ENCODE measurements at regions not wholly inside any gene's neighbourhood (a gene's known extent, or its start where the extent isn't known, plus 50 kb on each side); places are given as distances from the start of the nearest gene placed in this dataset.

DNA sequence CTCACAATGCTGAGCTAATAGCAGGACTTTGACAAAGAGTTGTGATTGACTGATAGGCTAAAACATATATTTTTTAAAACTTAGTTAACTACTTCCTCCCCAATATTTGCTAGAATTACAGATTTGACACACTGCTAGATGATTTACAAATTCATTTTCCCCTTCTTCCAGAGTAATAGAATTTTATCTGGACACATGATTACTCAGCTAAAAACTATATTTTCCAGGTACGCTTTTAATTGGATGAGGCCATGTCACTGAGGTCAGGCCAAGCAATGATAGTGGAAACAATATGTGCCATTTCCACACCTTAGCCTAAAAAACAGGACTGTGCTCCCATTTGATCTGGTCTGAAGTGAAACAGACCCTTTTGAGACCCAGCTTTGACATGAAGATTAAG lies 193.3 kb upstream of the PGRMC2 start:
- Histone ChIP-seq H3K36me3 (no peaks in the 10 kb centered on the region), H3K27ac (no peak overlapping the region), H3K4me3 (no peak overlapping the region), H3K4me1 (no peaks in the 10 kb centered on the region), H3K27me3 (replicated peaks in 1 of 7) (no peaks in the 10 kb centered on the region), H3K9me3 (peaks cover 0 to 6% (median 0%) of the 10 kb centered on the region in 8 donors)
- 93 to 100% (median 97%) methylated on average over 1 of the region's 1 CpG for WGBS, 5 donors
- intact Hi-C loops (cut with DNase I; ENCODE audit: low total_unique reads) = no loop called here
- TF ChIP-seq, protein P1, sequence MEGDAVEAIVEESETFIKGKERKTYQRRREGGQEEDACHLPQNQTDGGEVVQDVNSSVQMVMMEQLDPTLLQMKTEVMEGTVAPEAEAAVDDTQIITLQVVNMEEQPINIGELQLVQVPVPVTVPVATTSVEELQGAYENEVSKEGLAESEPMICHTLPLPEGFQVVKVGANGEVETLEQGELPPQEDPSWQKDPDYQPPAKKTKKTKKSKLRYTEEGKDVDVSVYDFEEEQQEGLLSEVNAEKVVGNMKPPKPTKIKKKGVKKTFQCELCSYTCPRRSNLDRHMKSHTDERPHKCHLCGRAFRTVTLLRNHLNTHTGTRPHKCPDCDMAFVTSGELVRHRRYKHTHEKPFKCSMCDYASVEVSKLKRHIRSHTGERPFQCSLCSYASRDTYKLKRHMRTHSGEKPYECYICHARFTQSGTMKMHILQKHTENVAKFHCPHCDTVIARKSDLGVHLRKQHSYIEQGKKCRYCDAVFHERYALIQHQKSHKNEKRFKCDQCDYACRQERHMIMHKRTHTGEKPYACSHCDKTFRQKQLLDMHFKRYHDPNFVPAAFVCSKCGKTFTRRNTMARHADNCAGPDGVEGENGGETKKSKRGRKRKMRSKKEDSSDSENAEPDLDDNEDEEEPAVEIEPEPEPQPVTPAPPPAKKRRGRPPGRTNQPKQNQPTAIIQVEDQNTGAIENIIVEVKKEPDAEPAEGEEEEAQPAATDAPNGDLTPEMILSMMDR (IDR thresholded peaks at IDR 0.05 in 8 of 11, conservative IDR thresholded peaks at IDR 0.05 in 3 of 11) = no peak
- no peak for TF ChIP-seq POLR2A (IDR thresholded peaks at IDR 0.05)
- no peak for TF ChIP-seq POLR2AphosphoS5 (IDR thresholded peaks at IDR 0.05)
- no peak for DNase-seq

DNA sequence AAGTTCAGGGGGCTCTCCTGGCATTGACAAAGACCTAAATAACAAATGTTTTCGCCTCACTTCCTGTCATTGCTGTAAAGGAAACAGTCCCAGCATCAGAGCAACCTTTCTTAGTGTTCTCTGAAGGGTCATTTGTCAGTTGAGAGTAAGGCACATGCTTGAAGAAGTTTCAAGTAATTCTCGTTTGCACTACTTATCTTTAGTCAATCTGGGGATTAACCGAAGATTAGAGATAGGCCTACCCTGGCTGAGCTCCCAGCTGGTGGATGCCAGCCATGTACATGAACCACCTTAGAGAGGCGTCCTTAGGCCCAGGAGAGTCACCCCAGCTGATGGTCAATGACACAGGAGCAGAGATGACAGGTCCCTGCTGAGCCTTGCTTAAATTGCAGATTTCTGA lies 189.9 kb upstream of the PGRMC2 start:
- Histone ChIP-seq H3K4me3 (no peak overlapping the region), H3K36me3 (no peaks in the 10 kb centered on the region), H3K27ac (no peak overlapping the region), H3K27me3 (replicated peaks in 1 of 7) (no peaks in the 10 kb centered on the region), H3K4me1 (no peaks in the 10 kb centered on the region), H3K9me3 (peaks cover 0 to 6% (median 0%) of the 10 kb centered on the region in 8 donors)
- WGBS, 5 donors = 58 to 69% (median 64%) methylated on average over 4 of the region's 4 CpGs
- intact Hi-C loops (cut with DNase I; ENCODE audit: low total_unique reads) = no loop called here
- TF ChIP-seq, protein P1 (IDR thresholded peaks at IDR 0.05 in 8 of 11, conservative IDR thresholded peaks at IDR 0.05 in 3 of 11) = no peak
- TF ChIP-seq POLR2AphosphoS5 (IDR thresholded peaks at IDR 0.05) (no peak), POLR2A (IDR thresholded peaks at IDR 0.05) (no peak)
- DNase-seq = no peak

DNA sequence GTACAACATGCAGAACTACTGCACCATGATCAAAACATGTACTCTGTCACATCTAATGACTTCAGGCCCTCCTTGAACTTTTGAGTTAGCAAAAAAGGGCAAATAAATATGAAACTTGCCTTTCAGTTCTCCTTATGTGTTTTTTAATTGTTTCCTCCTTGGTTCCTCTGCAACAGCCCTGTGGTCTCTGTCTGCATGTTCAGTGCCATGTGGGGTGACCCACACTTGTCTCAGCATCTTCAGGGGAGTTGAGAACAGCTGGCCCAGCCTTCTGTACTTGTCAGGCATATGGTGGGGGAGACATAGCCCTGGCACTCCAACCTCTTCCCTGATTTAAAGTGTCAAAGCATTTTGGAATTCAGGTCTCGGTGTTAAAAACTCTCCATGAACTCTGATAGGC lies 188.0 kb upstream of the PGRMC2 start:
- no peak overlapping the region for H3K27ac ChIP-seq
- no peaks in the 10 kb centered on the region for H3K9me3 ChIP-seq
- H3K36me3 ChIP-seq = no peaks in the 10 kb centered on the region
- WGBS, 5 donors = 92 to 100% (median 93%) methylated on average over 1 of the region's 1 CpG
- H3K27me3 ChIP-seq (replicated peaks in 1 of 7) = no peaks in the 10 kb centered on the region
- DNase-seq = no peak
- no peak overlapping the region for H3K4me3 ChIP-seq
- TF ChIP-seq, protein P1 (IDR thresholded peaks at IDR 0.05 in 8 of 11, conservative IDR thresholded peaks at IDR 0.05 in 3 of 11) = no peak
- TF ChIP-seq POLR2A (IDR thresholded peaks at IDR 0.05) (no peak), POLR2AphosphoS5 (IDR thresholded peaks at IDR 0.05) (no peak)
- intact Hi-C loops (cut with DNase I; ENCODE audit: low total_unique reads) = no loop called here
- H3K4me1 ChIP-seq = peaks cover 0 to 6% (median 0%) of the 10 kb centered on the region in 6 donors

DNA sequence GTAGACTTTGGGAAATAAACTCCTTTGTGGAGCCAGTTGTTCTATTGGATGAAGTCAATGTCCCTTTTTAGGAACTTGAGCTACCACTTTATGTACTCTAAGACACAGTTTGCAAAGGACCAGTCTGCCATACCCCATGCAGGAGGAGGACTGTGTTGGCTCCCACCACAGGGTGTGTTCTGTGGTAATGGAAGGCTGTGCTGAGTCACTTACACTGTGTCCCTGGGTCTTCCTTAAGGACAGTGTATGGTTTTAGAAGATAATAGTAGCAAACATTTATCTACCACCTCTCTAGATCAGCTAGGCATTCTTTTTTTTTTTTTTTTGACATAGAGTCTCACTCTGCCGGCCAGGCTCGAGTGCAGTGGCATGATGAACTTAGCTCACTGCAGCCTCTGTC lies 184.0 kb upstream of the PGRMC2 start:
- H3K27me3 ChIP-seq (replicated peaks in 1 of 7) = no peaks in the 10 kb centered on the region
- no peak overlapping the region for H3K4me3 ChIP-seq
- no peak overlapping the region for H3K27ac ChIP-seq
- intact Hi-C loops (cut with DNase I; ENCODE audit: low total_unique reads) = no loop called here
- no peak for DNase-seq
- peaks cover 0 to 26% (median 5%) of the 10 kb centered on the region in 6 donors for H3K4me1 ChIP-seq
- H3K36me3 ChIP-seq = no peaks in the 10 kb centered on the region
- WGBS, 5 donors = 89 to 100% (median 93%) methylated on average over 2 of the region's 2 CpGs
- H3K9me3 ChIP-seq = no peaks in the 10 kb centered on the region
- TF ChIP-seq, protein P1 (IDR thresholded peaks at IDR 0.05 in 8 of 11, conservative IDR thresholded peaks at IDR 0.05 in 3 of 11) = no peak
- TF ChIP-seq POLR2A (IDR thresholded peaks at IDR 0.05) = no peak
- no peak for TF ChIP-seq POLR2AphosphoS5 (IDR thresholded peaks at IDR 0.05)
